Activated CD8-positive, alpha-beta T cell treated with anti-CD3 and anti-CD28 coated beads, Interleukin-2, amount 10 ng/mL, durations not matched to agents 7 days and 5 days (primary cell): ENCODE measurements at regions not wholly inside any gene's neighbourhood (a gene's known extent, or its start where the extent isn't known, plus 50 kb on each side); places are given as distances from the start of the nearest gene placed in this dataset.

Experiments
- ATAC-seq: fragments of 150-1000 bp; cut with Tn5 transposase; one replicate; pipeline ENCODE4 v1.10.0; 2021; ENCODE audit warnings: moderate library complexity
- CTCF ChIA-PET: fragments of 350-600 bp; sonication (Branson Sonifier 250); formaldehyde crosslinking; loops from one replicate; lab custom pipeline; 2021; ENCODE audit warnings: antibody characterized with exemption; lab: Charles Lee
- POLR2A ChIA-PET: fragments of 350-600 bp; sonication (Branson Sonifier 250); formaldehyde crosslinking; loops from one replicate; lab custom pipeline; 2021; ENCODE audit warnings: antibody characterized with exemption; lab: Charles Lee
- DNase-seq: peaks from one replicate; pipeline ENCODE4 v3.0.0-alpha.2; 2020
- H3K27ac Mint-ChIP-seq: one replicate; pipeline ENCODE4 v1.8.0; 2021; ENCODE audit warnings: mild to moderate bottlenecking, mixed read lengths
- H3K27me3 Mint-ChIP-seq: one replicate; pipeline ENCODE4 v1.8.0; 2021; ENCODE audit warnings: low read depth, mixed read lengths
- H3K36me3 Mint-ChIP-seq: one replicate; pipeline ENCODE4 v1.8.0; 2021; ENCODE audit warnings: low read depth, mixed read lengths
- H3K4me1 Mint-ChIP-seq: one replicate; pipeline ENCODE4 v1.8.0; 2021; ENCODE audit warnings: low read depth, mixed read lengths
- H3K4me3 Mint-ChIP-seq: one replicate; pipeline ENCODE4 v1.8.0; 2021; ENCODE audit warnings: mild to moderate bottlenecking, mixed read lengths
- H3K9me3 Mint-ChIP-seq: one replicate; pipeline ENCODE4 v1.8.0; 2022; ENCODE audit warnings: mixed read lengths; ENCODE audit not compliant: insufficient read depth

GRCh38 chr6:104003803-104004516, 855.8 kb downstream of the HACE1 start:
- ChIA-PET CTCF (no interaction called here), POLR2A (no interaction called here)
- H3K9me3 Mint-ChIP-seq, result no peaks in the 10 kb centered on the region
- H3K36me3 Mint-ChIP-seq, result no peaks in the 10 kb centered on the region
- H3K4me3 Mint-ChIP-seq, result no peak overlapping the region
- DNase-seq (no peak), ATAC-seq (no peak)
- H3K27ac Mint-ChIP-seq, result no peak overlapping the region
- H3K4me1 Mint-ChIP-seq, result no peaks in the 10 kb centered on the region
- H3K27me3 Mint-ChIP-seq, result no peaks in the 10 kb centered on the region

- ChIA-PET CTCF (no interaction called here), POLR2A (no interaction called here)
- no peak for ATAC-seq
- H3K4me1 Mint-ChIP-seq, result no peaks in the 10 kb centered on the region
- no peak overlapping the region for H3K4me3 Mint-ChIP-seq
- no peak overlapping the region for H3K27ac Mint-ChIP-seq
- H3K36me3 Mint-ChIP-seq, result no peaks in the 10 kb centered on the region
- no peak for DNase-seq
- H3K9me3 Mint-ChIP-seq, result no peaks in the 10 kb centered on the region
- H3K27me3 Mint-ChIP-seq, result no peaks in the 10 kb centered on the region
Observed at GRCh38 chr6:103995571-103995970, 864.1 kb downstream of the HACE1 start.

DNA sequence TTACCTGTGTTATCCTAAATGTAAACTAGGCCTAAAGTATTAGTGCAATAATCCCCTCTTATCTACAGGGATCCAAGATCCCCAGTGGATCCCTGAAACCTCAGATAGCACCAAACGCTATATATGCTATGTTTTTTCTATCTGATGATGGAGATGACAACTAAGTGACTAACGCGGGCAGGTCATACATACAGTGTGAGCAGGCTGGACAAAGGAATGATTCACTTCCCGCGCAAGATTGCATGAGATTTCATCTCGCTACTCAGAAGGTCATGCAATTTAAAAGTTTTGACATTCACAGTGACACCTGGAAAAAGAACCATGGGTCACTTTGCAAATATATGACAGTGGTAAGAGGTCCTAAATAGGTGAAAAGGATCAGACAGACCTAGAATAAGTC, 875.9 kb downstream of the HACE1 start:
- Mint-ChIP-seq H3K4me1 (no peaks in the 10 kb centered on the region), H3K36me3 (no peaks in the 10 kb centered on the region), H3K27me3 (no peaks in the 10 kb centered on the region), H3K9me3 (no peaks in the 10 kb centered on the region), H3K27ac (no peak overlapping the region), H3K4me3 (no peak overlapping the region)
- ATAC-seq, result no peak
- no peak for DNase-seq
- POLR2A ChIA-PET, result no interaction called here
- CTCF ChIA-PET, result no interaction called here

DNA sequence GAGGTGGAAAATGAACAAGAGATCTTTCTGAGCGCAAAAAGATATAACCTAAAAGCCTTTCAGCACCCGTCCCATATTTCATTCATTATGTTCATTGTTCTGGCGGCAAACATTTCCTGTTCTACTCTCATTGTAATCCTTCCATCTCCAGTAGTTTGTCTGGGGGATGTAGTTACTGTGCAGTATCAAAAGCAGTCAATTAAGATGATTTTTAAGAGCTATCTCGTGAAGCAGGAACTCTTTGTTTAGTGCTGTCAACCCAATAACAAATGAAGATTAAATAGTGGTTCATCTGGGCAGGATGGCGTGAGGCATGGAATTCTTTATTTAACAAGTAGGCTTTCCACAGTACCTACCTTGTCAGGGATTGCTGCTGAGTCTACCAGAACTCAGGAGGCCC, 876.7 kb downstream of the HACE1 start:
- DNase-seq, result no peak
- no peaks in the 10 kb centered on the region for H3K9me3 Mint-ChIP-seq
- CTCF ChIA-PET, result no interaction called here
- H3K27ac Mint-ChIP-seq, result no peak overlapping the region
- ATAC-seq, result no peak
- H3K27me3 Mint-ChIP-seq, result no peaks in the 10 kb centered on the region
- H3K4me3 Mint-ChIP-seq, result no peak overlapping the region
- H3K36me3 Mint-ChIP-seq, result no peaks in the 10 kb centered on the region
- H3K4me1 Mint-ChIP-seq, result no peaks in the 10 kb centered on the region
- POLR2A ChIA-PET, result no interaction called here

DNA sequence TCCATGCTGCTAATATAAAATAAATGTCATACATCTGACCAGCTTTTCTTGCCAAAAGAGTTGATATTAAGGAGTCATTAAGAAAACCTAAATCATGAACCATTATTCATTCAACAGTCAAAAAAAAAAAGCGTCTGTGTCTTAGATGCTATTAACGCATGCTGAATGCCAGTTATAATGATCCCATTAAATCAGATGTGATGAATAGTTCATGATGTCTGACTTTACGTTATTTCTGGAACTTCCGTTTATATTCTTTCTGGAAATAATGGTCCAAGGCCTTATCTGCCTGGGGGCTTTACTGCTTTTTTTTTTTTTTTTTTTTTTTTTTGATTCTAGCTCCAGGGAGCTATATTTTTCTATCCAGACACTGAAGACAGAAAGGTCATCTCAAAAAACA, 877.1 kb downstream of the HACE1 start:
- H3K27me3 Mint-ChIP-seq, result no peaks in the 10 kb centered on the region
- H3K36me3 Mint-ChIP-seq, result no peaks in the 10 kb centered on the region
- no peak for DNase-seq
- H3K4me1 Mint-ChIP-seq, result no peaks in the 10 kb centered on the region
- CTCF ChIA-PET, result no interaction called here
- no peaks in the 10 kb centered on the region for H3K9me3 Mint-ChIP-seq
- no peak overlapping the region for H3K27ac Mint-ChIP-seq
- ATAC-seq, result no peak
- H3K4me3 Mint-ChIP-seq, result no peak overlapping the region
- POLR2A ChIA-PET, result no interaction called here

DNA sequence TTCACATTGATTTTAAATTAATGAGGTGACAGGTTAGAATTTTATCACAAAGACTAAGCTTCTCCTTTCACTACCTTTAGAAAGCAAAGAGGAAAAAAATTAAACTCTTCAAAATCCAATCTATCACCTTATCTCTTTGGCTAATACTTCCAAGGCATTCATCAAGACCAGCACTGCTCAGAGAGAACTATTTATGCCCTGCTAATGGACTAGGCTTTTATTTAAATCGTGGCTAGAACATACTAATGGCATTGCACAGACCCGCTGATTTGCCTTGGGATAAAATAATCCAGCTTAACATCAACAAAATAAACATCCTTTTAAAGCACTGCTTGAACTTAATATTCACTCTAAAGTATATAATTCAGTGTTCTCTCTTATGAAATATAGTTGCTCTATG, 880.4 kb downstream of the HACE1 start:
- H3K9me3 Mint-ChIP-seq, result no peaks in the 10 kb centered on the region
- H3K36me3 Mint-ChIP-seq, result no peaks in the 10 kb centered on the region
- ATAC-seq, result no peak
- no peak overlapping the region for H3K4me3 Mint-ChIP-seq
- ChIA-PET CTCF (no interaction called here), POLR2A (no interaction called here)
- H3K27ac Mint-ChIP-seq, result no peak overlapping the region
- H3K27me3 Mint-ChIP-seq, result no peaks in the 10 kb centered on the region
- no peaks in the 10 kb centered on the region for H3K4me1 Mint-ChIP-seq
- no peak for DNase-seq

GRCh38 chr6:103937389-103937788, 922.3 kb downstream of the HACE1 start:
- DNase-seq (no peak), ATAC-seq (no peak)
- Mint-ChIP-seq H3K27me3 (no peaks in the 10 kb centered on the region), H3K27ac (no peak overlapping the region), H3K36me3 (no peaks in the 10 kb centered on the region), H3K4me3 (no peak overlapping the region), H3K4me1 (no peaks in the 10 kb centered on the region), H3K9me3 (no peaks in the 10 kb centered on the region)
- ChIA-PET POLR2A (no interaction called here), CTCF (no interaction called here)

GRCh38 chr6:103925317-103925716, 934.4 kb downstream of the HACE1 start:
- POLR2A ChIA-PET, result no interaction called here
- ATAC-seq (no peak), DNase-seq (no peak)
- Mint-ChIP-seq H3K4me1 (no peaks in the 10 kb centered on the region), H3K4me3 (no peak overlapping the region), H3K36me3 (no peaks in the 10 kb centered on the region), H3K9me3 (peaks cover 8% of the 10 kb centered on the region), H3K27ac (no peak overlapping the region), H3K27me3 (no peaks in the 10 kb centered on the region)
- CTCF ChIA-PET, result no interaction called here

GRCh38 chr6:103910018-103910417, 949.7 kb downstream of the HACE1 start:
- no peaks in the 10 kb centered on the region for H3K4me1 Mint-ChIP-seq
- DNase-seq, result no peak
- no peak for ATAC-seq
- POLR2A ChIA-PET, result no interaction called here
- H3K36me3 Mint-ChIP-seq, result no peaks in the 10 kb centered on the region
- peaks cover 12% of the 10 kb centered on the region for H3K9me3 Mint-ChIP-seq
- no peaks in the 10 kb centered on the region for H3K27me3 Mint-ChIP-seq
- no peak overlapping the region for H3K27ac Mint-ChIP-seq
- CTCF ChIA-PET, result no interaction called here
- no peak overlapping the region for H3K4me3 Mint-ChIP-seq

DNA sequence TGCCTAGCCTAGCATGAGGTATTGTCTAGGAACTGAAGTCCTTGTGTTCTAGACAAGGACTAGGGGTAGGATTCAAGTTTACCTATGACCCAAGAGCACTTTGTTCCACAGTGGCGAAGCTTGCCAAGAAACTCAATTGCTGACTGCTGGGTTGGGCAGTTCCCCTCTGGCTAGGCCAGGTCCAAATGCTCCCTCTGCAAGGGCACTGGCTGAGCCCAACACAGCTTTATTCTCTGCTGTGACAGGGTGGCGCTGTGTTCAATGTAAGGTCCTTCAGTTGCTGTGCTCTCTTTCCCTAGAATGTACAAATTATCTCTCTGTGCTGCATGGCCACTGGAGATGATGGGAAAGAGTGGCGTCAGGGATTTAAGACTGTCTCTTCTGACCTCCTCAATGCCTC, 950.8 kb downstream of the HACE1 start:
- DNase-seq (no peak), ATAC-seq (no peak)
- no peak overlapping the region for H3K27ac Mint-ChIP-seq
- H3K27me3 Mint-ChIP-seq, result no peaks in the 10 kb centered on the region
- no peak overlapping the region for H3K4me3 Mint-ChIP-seq
- H3K36me3 Mint-ChIP-seq, result no peaks in the 10 kb centered on the region
- ChIA-PET CTCF (no interaction called here), POLR2A (no interaction called here)
- H3K4me1 Mint-ChIP-seq, result no peaks in the 10 kb centered on the region
- peaks cover 12% of the 10 kb centered on the region for H3K9me3 Mint-ChIP-seq

GRCh38 chr6:103895136-103895535, 964.6 kb downstream of the HACE1 start:
- no peak for DNase-seq
- Mint-ChIP-seq H3K4me3 (no peak overlapping the region), H3K27ac (no peak overlapping the region), H3K36me3 (no peaks in the 10 kb centered on the region), H3K4me1 (no peaks in the 10 kb centered on the region), H3K9me3 (no peaks in the 10 kb centered on the region), H3K27me3 (no peaks in the 10 kb centered on the region)
- CTCF ChIA-PET, result no interaction called here
- no peak for ATAC-seq
- POLR2A ChIA-PET, result no interaction called here

DNA sequence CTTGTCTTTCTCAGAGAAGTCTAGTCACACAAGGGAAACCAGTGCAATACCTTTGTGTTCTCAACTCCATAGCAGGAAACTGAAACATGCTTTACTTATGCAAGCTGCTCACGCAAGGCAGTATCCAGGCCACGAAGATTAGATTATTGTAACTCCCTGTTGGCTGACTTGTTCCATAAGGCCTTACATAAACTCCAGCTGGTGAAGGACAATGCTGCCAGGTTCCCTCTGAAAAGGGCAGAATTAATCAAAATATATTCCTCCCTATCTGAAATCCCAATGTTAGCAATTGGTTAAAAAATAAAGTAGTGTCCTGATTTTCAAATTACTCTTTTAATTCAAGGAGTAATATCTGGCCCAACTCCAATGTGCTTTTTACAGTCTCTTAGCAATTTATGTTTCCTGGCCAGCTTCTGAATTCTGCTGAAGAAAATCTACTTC, 966.6 kb downstream of the HACE1 start:
- H3K4me1 Mint-ChIP-seq, result no peaks in the 10 kb centered on the region
- CTCF ChIA-PET, result no interaction called here

DNA sequence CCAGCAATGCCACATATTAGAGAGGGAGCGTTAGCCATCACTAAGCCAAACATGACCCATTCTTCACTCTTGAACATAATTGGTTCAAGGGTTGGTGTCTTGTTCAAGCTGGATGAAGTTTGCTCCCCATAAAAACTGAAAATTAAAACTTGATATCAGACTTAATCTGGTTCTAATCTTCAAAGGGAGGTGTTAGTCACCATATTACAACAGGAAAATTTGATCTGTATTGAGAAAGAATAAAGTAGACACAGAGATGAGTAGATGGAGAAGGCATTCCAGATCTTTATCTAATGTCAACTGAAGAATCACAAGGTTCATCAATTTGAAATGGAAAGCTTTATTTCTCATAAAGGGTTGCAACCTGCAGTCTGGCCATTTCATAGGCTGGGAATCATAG, 972.8 kb downstream of the HACE1 start:
- Mint-ChIP-seq H3K27ac (no peak overlapping the region), H3K4me3 (no peak overlapping the region), H3K36me3 (no peaks in the 10 kb centered on the region), H3K9me3 (no peaks in the 10 kb centered on the region), H3K27me3 (no peaks in the 10 kb centered on the region), H3K4me1 (no peaks in the 10 kb centered on the region)
- ChIA-PET CTCF (no interaction called here), POLR2A (no interaction called here)
- ATAC-seq, result no peak
- no peak for DNase-seq

More for the DNA sequence above, 966.6 kb downstream of the HACE1 start:
- Mint-ChIP-seq H3K9me3 (no peaks in the 10 kb centered on the region), H3K27me3 (no peaks in the 10 kb centered on the region), H3K4me3 (no peak overlapping the region), H3K36me3 (no peaks in the 10 kb centered on the region), H3K27ac (no peak overlapping the region)
- ATAC-seq (no peak), DNase-seq (no peak)
- POLR2A ChIA-PET, result no interaction called here
